B cell (primary cell): ENCODE measurements at regions not wholly inside any gene's neighbourhood (a gene's known extent, or its start where the extent isn't known, plus 50 kb on each side); places are given as distances from the start of the nearest gene placed in this dataset.

ENCODE experiments used
- ATAC-seq: fragments of 200-7000 bp; cut with Tn5 transposase; one replicate; pipeline ENCODE4 v1.10.0; 2021; ENCODE audit warnings: low read depth, mild to moderate bottlenecking, moderate number of reproducible peaks, moderate library complexity
- CTCF ChIA-PET: fragments of 350-600 bp; sonication (Branson Sonifier 250); formaldehyde crosslinking; loops from one replicate; lab custom pipeline; 2021; ENCODE audit warnings: antibody characterized with exemption, inconsistent platforms; lab: Charles Lee
- POLR2A ChIA-PET: fragments of 350-600 bp; sonication (Branson Sonifier 250); formaldehyde crosslinking; loops from one replicate; lab custom pipeline; 2021; ENCODE audit warnings: antibody characterized with exemption; lab: Charles Lee
- DNase-seq: peaks from one replicate; pipeline ENCODE4 v3.0.0; 2013
- H2AFZ ChIP-seq: 2 replicates; pipeline ENCODE4 v1.6.1; 2012; ENCODE audit warnings: mild to moderate bottlenecking, low read depth, low read length; ENCODE audit not compliant: insufficient read depth, poor library complexity, severe bottlenecking
- H3K27ac ChIP-seq, 2 donors: 1 replicate in 1 of 2; 2 replicates in 1 of 2; pipeline ENCODE4 v1.5.1; 2012 to 2013; ENCODE audit warnings: low read length in 2 of 2, mild to moderate bottlenecking in 2 of 2, moderate library complexity in 1 of 2
- H3K27me3 ChIP-seq, 4 experiments: fragments of 200-600 bp in 1 of 4; sonication (generic) in 1 of 4; replicated peaks in 1 of 4; 1 replicate in 2 of 4; 2 replicates in 2 of 4; pipeline versions ENCODE4 v1.6.1 to v1.7.0; 2013 to 2016; ENCODE audit warnings: low read length in 3 of 4, mild to moderate bottlenecking in 2 of 4, mixed read lengths in 1 of 4, moderate library complexity in 1 of 4; ENCODE audit not compliant: insufficient read depth in 4 of 4, control insufficient read depth in 3 of 4; ENCODE audit errors: control extremely low read depth in 1 of 4
- H3K36me3 ChIP-seq, 2 experiments: replicated peaks in 1 of 2; 1 replicate in 1 of 2; 2 replicates in 1 of 2; pipeline versions ENCODE4 v1.6.1 to v1.7.1; 2013; ENCODE audit warnings: low read length in 1 of 2; ENCODE audit not compliant: insufficient read depth in 2 of 2, control insufficient read depth in 1 of 2; ENCODE audit errors: control extremely low read depth in 1 of 2, extremely low read depth in 1 of 2
- H3K4me1 ChIP-seq, 2 donors: fragments of 200-600 bp in 1 of 2; sonication (generic) in 1 of 2; 1 replicate in 1 of 2; 2 replicates in 1 of 2; pipeline versions ENCODE4 v1.5.1 to v1.6.1; 2013 to 2017; ENCODE audit warnings: low read length in 2 of 2; ENCODE audit not compliant: control insufficient read depth in 2 of 2, insufficient read depth in 2 of 2
- H3K4me2 ChIP-seq: replicated peaks from 2 replicates; pipeline ENCODE3; 2012; ENCODE audit warnings: mild to moderate bottlenecking, low read depth, low read length; ENCODE audit not compliant: poor library complexity, severe bottlenecking
- H3K4me3 ChIP-seq, 5 experiments: fragments of 200-600 bp in 1 of 5; sonication (generic) in 1 of 5; 1 replicate in 3 of 5; 2 replicates in 2 of 5; pipeline versions ENCODE4 v1.5.1 to v1.7.0; 2011 to 2016; ENCODE audit warnings: low read length in 4 of 5, mild to moderate bottlenecking in 4 of 5, low read depth in 2 of 5, control low read depth in 1 of 5, moderate library complexity in 1 of 5; ENCODE audit not compliant: insufficient read depth in 1 of 5; ENCODE audit errors: control extremely low read depth in 1 of 5, extremely low read depth in 1 of 5
- H3K79me2 ChIP-seq: fragments of 200-600 bp; sonication (generic); one replicate; pipeline ENCODE4 v1.6.0; 2016; ENCODE audit warnings: low read length; ENCODE audit not compliant: control insufficient read depth, insufficient read depth
- H3K9ac ChIP-seq: fragments of 200-600 bp; sonication (generic); 2 replicates; pipeline ENCODE4 v1.6.1; 2017; ENCODE audit warnings: mild to moderate bottlenecking, low read length, moderate library complexity
- H3K9me3 ChIP-seq, 3 donors: one replicate each; pipeline versions ENCODE4 v1.6.1 to v1.7.1; 2013; ENCODE audit warnings: low read length in 2 of 3; ENCODE audit not compliant: control insufficient read depth in 2 of 3, insufficient read depth in 1 of 3; ENCODE audit errors: control extremely low read depth in 1 of 3
- H4K20me1 ChIP-seq: 2 replicates; pipeline ENCODE4 v1.6.0; 2012; ENCODE audit warnings: mild to moderate bottlenecking, low read length; ENCODE audit not compliant: insufficient read depth, control insufficient read depth, poor library complexity, severe bottlenecking
- H3K27ac Mint-ChIP-seq: one replicate; pipeline ENCODE4 v1.8.0; 2021; ENCODE audit warnings: mixed read lengths
- H3K27me3 Mint-ChIP-seq: one replicate; pipeline ENCODE4 v1.8.0; 2021; ENCODE audit warnings: mixed read lengths
- H3K4me1 Mint-ChIP-seq: one replicate; pipeline ENCODE4 v1.8.0; 2021; ENCODE audit warnings: mixed read lengths
- H3K4me3 Mint-ChIP-seq: one replicate; pipeline ENCODE4 v1.8.0; 2021; ENCODE audit warnings: mixed read lengths
- H3K9me3 Mint-ChIP-seq: one replicate; pipeline ENCODE4 v1.8.0; 2022; ENCODE audit warnings: mixed read lengths; ENCODE audit not compliant: insufficient read depth
- EZH2 ChIP-seq: IDR thresholded peaks from 2 replicates; pipeline ENCODE4 v1.6.1; 2012; ENCODE audit warnings: borderline replicate concordance, low read depth, mild to moderate bottlenecking, moderate library complexity, low read length; ENCODE audit not compliant: insufficient read depth, poor library complexity, severe bottlenecking
- WGBS: methylation state at CpG from one replicate; pipeline ENCODE4 v1.1.5; 2013; ENCODE audit warnings: missing lambda C conversion rate; ENCODE audit not compliant: insufficient coverage; 5-methylcytosine and 5-hydroxymethylcytosine counted together
- intact Hi-C: fragments of 100-400 bp; cut with micrococcal nuclease; formaldehyde crosslinking; loops from one replicate; pipeline ENCODE4 v1.10.0; 2022
- TF ChIP-seq, protein P1 (sequence below): fragments of 200-600 bp; IDR thresholded peaks from one replicate; pipeline ENCODE4 v1.8.0; 2022; ENCODE audit warnings: antibody characterized with exemption, mild to moderate bottlenecking

DNA sequence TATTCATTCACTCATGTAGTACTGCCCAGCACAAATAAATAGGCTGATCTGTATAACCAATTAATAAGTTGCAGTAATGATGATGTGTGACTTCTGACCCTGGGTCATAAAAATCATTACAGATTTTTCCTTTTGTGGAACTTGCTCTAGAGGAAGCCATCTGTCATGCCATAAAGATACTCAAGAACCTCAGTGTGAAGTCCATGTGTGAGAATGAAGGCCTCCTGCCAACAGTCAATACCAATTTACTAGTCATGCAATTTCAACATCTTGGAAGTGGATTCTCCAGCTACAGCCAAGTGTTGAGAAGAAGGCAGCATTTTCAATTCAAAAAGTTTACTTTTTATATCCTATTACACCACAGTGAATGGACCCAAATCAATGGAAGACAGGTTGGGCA, 435.6 kb upstream of the LRRC4C start:
- no peak overlapping the region for H3K9ac ChIP-seq
- no peak overlapping the region for H3K4me3 ChIP-seq
- no peak overlapping the region for H2AFZ ChIP-seq
- H3K27ac ChIP-seq = no peak overlapping the region
- no peaks in the 10 kb centered on the region for H3K79me2 ChIP-seq
- DNase-seq (no peak), ATAC-seq (no peak)
- H3K27ac Mint-ChIP-seq = no peak overlapping the region
- intact Hi-C loops = no loop called here
- no peaks in the 10 kb centered on the region for H3K4me1 Mint-ChIP-seq
- H3K4me2 ChIP-seq = no peak overlapping the region
- H3K9me3 Mint-ChIP-seq = peaks cover 6% of the 10 kb centered on the region
- CTCF ChIA-PET = no interaction called here
- no peak overlapping the region for H3K4me3 Mint-ChIP-seq
- H3K36me3 ChIP-seq = no peaks in the 10 kb centered on the region
- H3K27me3 ChIP-seq = no peaks in the 10 kb centered on the region
- no peaks in the 10 kb centered on the region for H4K20me1 ChIP-seq
- H3K9me3 ChIP-seq = no peaks in the 10 kb centered on the region
- H3K27me3 Mint-ChIP-seq = no peaks in the 10 kb centered on the region
- TF ChIP-seq, protein P1, sequence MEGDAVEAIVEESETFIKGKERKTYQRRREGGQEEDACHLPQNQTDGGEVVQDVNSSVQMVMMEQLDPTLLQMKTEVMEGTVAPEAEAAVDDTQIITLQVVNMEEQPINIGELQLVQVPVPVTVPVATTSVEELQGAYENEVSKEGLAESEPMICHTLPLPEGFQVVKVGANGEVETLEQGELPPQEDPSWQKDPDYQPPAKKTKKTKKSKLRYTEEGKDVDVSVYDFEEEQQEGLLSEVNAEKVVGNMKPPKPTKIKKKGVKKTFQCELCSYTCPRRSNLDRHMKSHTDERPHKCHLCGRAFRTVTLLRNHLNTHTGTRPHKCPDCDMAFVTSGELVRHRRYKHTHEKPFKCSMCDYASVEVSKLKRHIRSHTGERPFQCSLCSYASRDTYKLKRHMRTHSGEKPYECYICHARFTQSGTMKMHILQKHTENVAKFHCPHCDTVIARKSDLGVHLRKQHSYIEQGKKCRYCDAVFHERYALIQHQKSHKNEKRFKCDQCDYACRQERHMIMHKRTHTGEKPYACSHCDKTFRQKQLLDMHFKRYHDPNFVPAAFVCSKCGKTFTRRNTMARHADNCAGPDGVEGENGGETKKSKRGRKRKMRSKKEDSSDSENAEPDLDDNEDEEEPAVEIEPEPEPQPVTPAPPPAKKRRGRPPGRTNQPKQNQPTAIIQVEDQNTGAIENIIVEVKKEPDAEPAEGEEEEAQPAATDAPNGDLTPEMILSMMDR = no peak
- TF ChIP-seq EZH2 = no peak
- POLR2A ChIA-PET = no interaction called here
- H3K4me1 ChIP-seq = no peaks in the 10 kb centered on the region

DNA sequence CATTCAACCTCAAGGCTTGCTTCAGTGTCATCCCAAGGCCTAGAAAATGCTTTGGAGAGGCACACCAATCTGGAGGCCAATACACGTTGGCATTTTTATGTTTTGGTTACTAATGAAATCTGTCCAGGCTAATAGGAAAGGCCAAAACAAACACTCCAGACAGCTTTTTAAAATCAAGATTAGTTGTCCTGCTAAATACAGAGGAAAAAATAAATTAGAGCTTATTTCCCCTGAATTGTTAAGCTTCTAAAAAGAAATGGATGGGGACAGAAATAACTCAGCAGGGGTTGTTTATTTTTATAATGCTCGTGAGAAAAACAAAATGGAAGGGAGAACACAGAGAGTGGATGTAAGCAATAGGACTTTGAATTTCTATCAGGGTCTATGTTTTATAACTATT, 438.5 kb upstream of the LRRC4C start:
- no peak overlapping the region for H3K4me3 Mint-ChIP-seq
- no peak overlapping the region for H3K27ac Mint-ChIP-seq
- H3K27me3 Mint-ChIP-seq = no peaks in the 10 kb centered on the region
- Histone ChIP-seq H3K79me2 (no peaks in the 10 kb centered on the region), H4K20me1 (no peaks in the 10 kb centered on the region), H3K9ac (no peak overlapping the region), H3K4me2 (no peak overlapping the region), H3K4me1 (no peaks in the 10 kb centered on the region), H2AFZ (no peak overlapping the region), H3K27ac (no peak overlapping the region), H3K9me3 (peaks cover 0 to 6% (median 0%) of the 10 kb centered on the region in 3 donors), H3K36me3 (no peaks in the 10 kb centered on the region), H3K27me3 (no peaks in the 10 kb centered on the region), H3K4me3 (no peak overlapping the region)
- intact Hi-C loops = no loop called here
- TF ChIP-seq EZH2 = no peak
- TF ChIP-seq, protein P1 = no peak
- H3K9me3 Mint-ChIP-seq = peaks cover 9% of the 10 kb centered on the region
- ChIA-PET POLR2A (no interaction called here), CTCF (no interaction called here)
- no peaks in the 10 kb centered on the region for H3K4me1 Mint-ChIP-seq
- ATAC-seq (no peak), DNase-seq (no peak)
- WGBS = 20% methylated on average over 1 of the region's 2 CpGs
